ENCODE measurements at regions not wholly inside any gene's neighbourhood (a gene's known extent, or its start where the extent isn't known, plus 50 kb on each side); places are given as distances from the start of the nearest gene placed in this dataset.

DNA sequence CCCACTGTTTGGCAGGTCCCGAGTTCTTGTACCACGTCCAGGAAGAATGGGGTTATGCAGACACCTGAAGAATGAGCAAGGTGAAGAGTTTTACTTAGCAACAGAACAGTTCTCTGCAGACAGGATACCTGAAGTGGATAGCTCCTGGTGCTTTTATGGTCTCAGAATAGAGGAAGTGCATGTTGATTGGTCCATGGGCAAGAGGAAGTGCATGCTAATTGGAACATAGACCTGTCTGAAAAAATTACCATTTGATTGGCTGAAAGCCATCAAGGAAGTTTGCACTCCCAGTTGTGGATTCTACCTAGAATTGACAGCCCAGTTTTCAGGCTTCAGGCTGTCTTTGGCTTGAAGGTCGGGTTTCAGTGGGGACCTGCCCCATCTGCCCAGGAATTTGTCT, 887.5 kb downstream of the FAT4 start:
- no peaks in the 10 kb centered on the region for H3K36me3 ChIP-seq
- intact Hi-C loops (cut with DNase I; ENCODE audit: low total_unique reads) = no loop called here
- 75 to 88% (median 84%) methylated on average over 3 of the region's 3 CpGs for WGBS, 5 donors
- DNase-seq = no peak
- no peak overlapping the region for H3K27ac ChIP-seq
- H3K4me3 ChIP-seq = no peak overlapping the region
- H3K4me1 ChIP-seq = no peaks in the 10 kb centered on the region
- no peaks in the 10 kb centered on the region for H3K27me3 ChIP-seq (replicated peaks in 1 of 7)
- peaks cover 0 to 38% (median 12%) of the 10 kb centered on the region in 8 donors for H3K9me3 ChIP-seq
- TF ChIP-seq POLR2A (IDR thresholded peaks at IDR 0.05) (no peak), POLR2AphosphoS5 (IDR thresholded peaks at IDR 0.05) (no peak)
- TF ChIP-seq, protein P1, sequence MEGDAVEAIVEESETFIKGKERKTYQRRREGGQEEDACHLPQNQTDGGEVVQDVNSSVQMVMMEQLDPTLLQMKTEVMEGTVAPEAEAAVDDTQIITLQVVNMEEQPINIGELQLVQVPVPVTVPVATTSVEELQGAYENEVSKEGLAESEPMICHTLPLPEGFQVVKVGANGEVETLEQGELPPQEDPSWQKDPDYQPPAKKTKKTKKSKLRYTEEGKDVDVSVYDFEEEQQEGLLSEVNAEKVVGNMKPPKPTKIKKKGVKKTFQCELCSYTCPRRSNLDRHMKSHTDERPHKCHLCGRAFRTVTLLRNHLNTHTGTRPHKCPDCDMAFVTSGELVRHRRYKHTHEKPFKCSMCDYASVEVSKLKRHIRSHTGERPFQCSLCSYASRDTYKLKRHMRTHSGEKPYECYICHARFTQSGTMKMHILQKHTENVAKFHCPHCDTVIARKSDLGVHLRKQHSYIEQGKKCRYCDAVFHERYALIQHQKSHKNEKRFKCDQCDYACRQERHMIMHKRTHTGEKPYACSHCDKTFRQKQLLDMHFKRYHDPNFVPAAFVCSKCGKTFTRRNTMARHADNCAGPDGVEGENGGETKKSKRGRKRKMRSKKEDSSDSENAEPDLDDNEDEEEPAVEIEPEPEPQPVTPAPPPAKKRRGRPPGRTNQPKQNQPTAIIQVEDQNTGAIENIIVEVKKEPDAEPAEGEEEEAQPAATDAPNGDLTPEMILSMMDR (IDR thresholded peaks at IDR 0.05 in 8 of 11, conservative IDR thresholded peaks at IDR 0.05 in 3 of 11) = no peak

DNA sequence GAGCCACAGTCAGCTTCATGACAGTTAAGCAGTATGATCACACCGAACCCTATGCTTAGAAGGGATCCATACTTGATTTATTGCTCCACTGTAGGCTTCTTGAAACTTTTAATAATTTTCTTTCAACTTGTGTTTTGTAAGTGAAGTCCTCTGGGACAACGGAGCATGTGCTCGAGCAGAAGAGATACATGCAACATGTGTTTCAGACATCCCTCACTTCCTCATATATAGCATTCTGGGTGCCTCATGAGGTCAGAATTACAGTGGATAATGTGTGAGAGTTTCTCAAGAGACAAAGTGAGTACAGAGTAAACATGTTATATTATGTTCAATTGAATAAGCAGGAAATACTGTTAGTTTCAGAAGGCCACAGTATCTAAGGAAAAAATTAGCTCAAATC, 893.2 kb downstream of the FAT4 start:
- Histone ChIP-seq H3K27ac (no peak overlapping the region), H3K36me3 (no peaks in the 10 kb centered on the region), H3K27me3 (replicated peaks in 1 of 7) (no peaks in the 10 kb centered on the region), H3K4me1 (no peaks in the 10 kb centered on the region), H3K9me3 (peaks cover 0 to 11% (median 2%) of the 10 kb centered on the region in 8 donors), H3K4me3 (no peak overlapping the region)
- intact Hi-C loops (cut with DNase I; ENCODE audit: low total_unique reads) = no loop called here
- TF ChIP-seq, protein P1 (IDR thresholded peaks at IDR 0.05 in 8 of 11, conservative IDR thresholded peaks at IDR 0.05 in 3 of 11) = no peak
- TF ChIP-seq POLR2AphosphoS5 (IDR thresholded peaks at IDR 0.05) (no peak), POLR2A (IDR thresholded peaks at IDR 0.05) (no peak)
- no peak for DNase-seq
- WGBS, 5 donors = 83 to 93% (median 85%) methylated on average over 3 of the region's 3 CpGs

DNA sequence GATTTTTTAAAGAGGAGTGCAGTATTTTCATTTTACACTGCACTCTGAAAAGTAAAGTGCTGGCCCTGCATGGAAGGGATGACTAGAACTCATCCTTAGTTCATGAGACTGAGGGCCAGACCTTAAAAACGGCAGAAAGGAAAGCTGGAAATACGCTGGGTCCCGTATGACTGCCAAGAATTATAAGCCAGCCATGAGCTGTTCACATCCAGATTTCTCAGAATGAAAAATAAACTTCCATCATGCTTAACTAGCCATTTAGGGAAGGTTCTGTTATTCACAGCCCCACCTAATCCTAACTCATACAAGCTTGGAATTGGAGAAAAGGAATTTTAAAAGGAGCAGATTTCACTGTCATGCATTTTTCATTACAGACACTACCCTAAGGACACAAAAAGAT, 894.4 kb downstream of the FAT4 start:
- Histone ChIP-seq H3K9me3 (peaks cover 0 to 11% (median 2%) of the 10 kb centered on the region in 8 donors), H3K27me3 (replicated peaks in 1 of 7) (no peaks in the 10 kb centered on the region), H3K4me3 (no peak overlapping the region), H3K36me3 (no peaks in the 10 kb centered on the region), H3K27ac (no peak overlapping the region), H3K4me1 (no peaks in the 10 kb centered on the region)
- TF ChIP-seq POLR2AphosphoS5 (IDR thresholded peaks at IDR 0.05) (no peak), POLR2A (IDR thresholded peaks at IDR 0.05) (no peak)
- TF ChIP-seq, protein P1 (IDR thresholded peaks at IDR 0.05 in 8 of 11, conservative IDR thresholded peaks at IDR 0.05 in 3 of 11) = no peak
- intact Hi-C loops (cut with DNase I; ENCODE audit: low total_unique reads) = no loop called here
- WGBS, 5 donors = 80 to 88% (median 85%) methylated on average over 3 of the region's 3 CpGs
- DNase-seq = no peak

DNA sequence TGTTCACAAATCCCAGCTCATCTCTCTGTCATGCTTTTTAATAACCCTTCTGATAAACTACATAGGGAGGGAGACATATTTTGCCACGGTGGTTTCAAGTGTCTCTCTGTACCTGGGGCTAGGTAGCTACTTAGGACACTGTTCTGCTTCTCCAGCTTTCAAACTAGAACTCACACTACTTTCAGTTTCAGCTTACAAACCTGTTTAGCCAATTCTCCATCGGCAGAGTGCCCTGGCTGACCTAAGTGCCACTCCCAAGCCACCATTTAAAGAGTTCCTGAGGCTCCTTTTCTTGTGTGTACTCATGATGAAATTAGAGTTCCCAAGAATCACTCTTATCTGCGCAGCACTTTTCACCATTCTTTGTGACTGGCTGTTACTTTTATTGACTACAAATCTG, 899.2 kb downstream of the FAT4 start:
- Histone ChIP-seq H3K4me1 (no peaks in the 10 kb centered on the region), H3K27me3 (replicated peaks in 1 of 7) (no peaks in the 10 kb centered on the region), H3K27ac (no peak overlapping the region), H3K36me3 (no peaks in the 10 kb centered on the region), H3K4me3 (no peak overlapping the region), H3K9me3 (peaks cover 0 to 4% (median 0%) of the 10 kb centered on the region in 8 donors)
- WGBS, 5 donors = 72 to 85% (median 79%) methylated on average over 3 of the region's 3 CpGs
- DNase-seq = no peak
- intact Hi-C loops (cut with DNase I; ENCODE audit: low total_unique reads) = no loop called here
- TF ChIP-seq POLR2A (IDR thresholded peaks at IDR 0.05) = no peak
- no peak for TF ChIP-seq POLR2AphosphoS5 (IDR thresholded peaks at IDR 0.05)
- TF ChIP-seq, protein P1 (IDR thresholded peaks at IDR 0.05 in 8 of 11, conservative IDR thresholded peaks at IDR 0.05 in 3 of 11) = no peak

Measured in spleen (tissue), 11 donors.